GM12873 (cell line): ENCODE measurements at regions not wholly inside any gene's neighbourhood (a gene's known extent, or its start where the extent isn't known, plus 50 kb on each side); places are given as distances from the start of the nearest gene placed in this dataset.
A peak's percentile ranks its signal among the peaks of the same experiment; 100 is the strongest.

Source experiments
- CTCF ChIP-seq: IDR thresholded peaks from 2 replicates; pipeline ENCODE4 v1.5.1; 2012; ENCODE audit warnings: low read depth, mild to moderate bottlenecking, moderate library complexity, low read length, control low read depth; ENCODE audit not compliant: insufficient read depth; ENCODE audit errors: missing control alignments

GRCh38 chr14:87767567-87767901, 225.4 kb downstream of the GALC start:
- TF ChIP-seq CTCF: no peak

GRCh38 chr14:87758876-87759275, 234.1 kb downstream of the GALC start:
- no peak for TF ChIP-seq CTCF

- no peak for TF ChIP-seq CTCF
Measured at GRCh38 chr14:87756661-87757060, 236.3 kb downstream of the GALC start.

GRCh38 chr14:87754520-87755223, 238.3 kb downstream of the GALC start:
- no peak for TF ChIP-seq CTCF

- TF ChIP-seq CTCF: no peak
Measured at GRCh38 chr14:87748558-87748957, 244.4 kb downstream of the GALC start.

GRCh38 chr14:87745507-87746118, 247.4 kb downstream of the GALC start:
- TF ChIP-seq CTCF: peak; percentile 86

- TF ChIP-seq CTCF: no peak
Measured at GRCh38 chr14:87732562-87732961, 260.4 kb downstream of the GALC start.
